ENCODE measurements at regions not wholly inside any gene's neighbourhood (a gene's known extent, or its start where the extent isn't known, plus 50 kb on each side); places are given as distances from the start of the nearest gene placed in this dataset.

GRCh38 chr21:35328856-35329455 lies 279.9 kb upstream of the RUNX1 start:
- no peak for DNase-seq

- DNase-seq, result no peak
These were observed 277.6 kb upstream of the RUNX1 start for GRCh38 chr21:35326677-35327076.

GRCh38 chr21:35325953-35326352 lies 276.9 kb upstream of the RUNX1 start:
- no peak for DNase-seq

- no peak for DNase-seq
These were observed 275.5 kb upstream of the RUNX1 start for GRCh38 chr21:35324372-35325220.

DNA sequence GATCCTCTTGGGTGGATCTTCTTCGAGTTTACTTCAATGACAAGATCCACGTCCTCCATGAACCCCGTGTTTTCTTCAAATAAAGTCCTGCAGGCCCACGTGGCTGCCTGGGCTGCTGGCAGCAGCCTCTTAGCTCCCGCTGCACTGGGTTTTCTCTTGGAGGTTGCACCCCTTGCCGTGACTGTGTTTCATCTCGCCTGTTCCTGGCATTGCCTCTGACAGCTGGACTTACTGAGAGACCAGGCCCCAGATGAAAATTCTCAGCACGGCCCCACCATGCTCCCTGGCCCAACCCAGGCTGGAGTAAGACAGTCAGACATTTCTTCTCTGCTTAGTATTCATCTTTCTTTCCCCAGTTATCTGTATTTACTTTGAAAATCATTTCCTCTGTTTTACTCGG lies 274.8 kb upstream of the RUNX1 start:
- no peak for DNase-seq

- DNase-seq, result no peak
These were observed 272.5 kb upstream of the RUNX1 start for GRCh38 chr21:35321322-35322200.

GRCh38 chr21:35319684-35320283 lies 270.7 kb upstream of the RUNX1 start:
- DNase-seq, result no peak

DNA sequence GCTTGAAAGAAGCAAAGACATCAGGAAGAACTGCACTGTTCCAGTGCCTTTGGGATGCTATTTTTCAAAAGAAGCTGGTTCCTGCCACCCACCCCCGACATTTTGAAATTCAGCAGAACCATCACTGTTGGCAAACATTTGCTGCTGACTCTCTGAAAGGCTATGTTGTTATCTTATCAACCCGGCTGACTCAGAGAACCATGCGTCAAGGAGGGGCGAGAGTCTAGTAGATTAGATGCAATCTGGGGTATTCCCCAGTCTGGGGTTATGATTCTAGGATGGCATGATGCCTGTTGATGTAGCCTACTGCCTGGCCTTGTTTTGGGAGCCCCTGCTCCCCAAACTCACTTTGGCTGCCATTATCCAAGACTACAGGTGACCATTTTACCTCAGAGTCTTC lies 267.8 kb upstream of the RUNX1 start:
- no peak for DNase-seq

DNA sequence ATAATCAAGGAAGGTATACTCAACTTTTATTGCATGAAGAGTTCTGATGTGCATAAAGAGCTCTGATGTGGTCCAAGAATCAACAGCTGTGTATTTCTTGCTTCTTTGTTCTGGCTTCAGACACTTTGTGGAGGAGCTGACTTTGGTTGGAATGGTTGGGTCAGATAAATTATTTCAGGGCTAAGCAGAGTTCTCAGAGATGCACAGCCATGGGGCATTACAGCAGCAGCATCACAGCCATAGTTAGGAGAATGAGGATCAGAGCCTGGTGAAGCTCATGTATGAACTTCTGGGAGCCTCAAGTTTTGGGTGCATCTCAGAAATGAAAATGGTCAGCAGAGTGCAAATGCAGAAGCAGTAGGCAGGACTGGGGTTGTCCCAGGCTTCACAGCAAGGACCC lies 267.4 kb upstream of the RUNX1 start:
- no peak for DNase-seq

DNA sequence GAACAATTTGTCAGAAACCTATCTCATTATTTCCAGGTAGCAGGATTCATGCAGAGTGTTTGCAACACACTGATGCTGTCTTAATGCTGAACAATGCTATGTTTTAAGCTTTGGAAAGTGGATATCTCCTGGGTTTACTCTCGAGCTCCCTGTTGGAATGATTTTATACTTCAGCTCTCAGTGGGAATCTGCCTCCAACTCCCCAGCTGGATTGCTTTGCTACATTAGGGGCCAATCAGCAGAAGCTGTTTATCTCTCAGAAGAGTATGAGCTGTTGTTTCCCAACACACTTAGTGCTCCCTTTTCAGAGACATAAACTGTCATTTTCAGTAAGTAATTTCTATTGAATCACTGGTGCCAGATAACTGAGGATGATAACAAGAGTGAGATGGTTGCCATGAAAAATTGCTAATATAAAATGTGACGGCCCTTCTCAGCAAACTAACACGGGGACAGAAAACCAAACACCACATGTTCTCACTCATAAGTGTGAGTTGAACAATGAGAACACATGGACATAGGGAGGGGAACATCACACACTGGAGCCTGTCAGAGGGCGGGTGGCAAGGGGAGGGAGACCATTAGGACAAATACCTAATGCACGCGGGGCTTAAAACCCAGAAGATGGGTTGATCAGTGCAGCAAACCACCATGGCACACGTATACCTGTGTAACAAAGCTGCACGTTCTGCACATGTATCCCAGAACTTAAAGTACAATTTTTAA lies 265.9 kb upstream of the RUNX1 start:
- no peak for DNase-seq

DNA sequence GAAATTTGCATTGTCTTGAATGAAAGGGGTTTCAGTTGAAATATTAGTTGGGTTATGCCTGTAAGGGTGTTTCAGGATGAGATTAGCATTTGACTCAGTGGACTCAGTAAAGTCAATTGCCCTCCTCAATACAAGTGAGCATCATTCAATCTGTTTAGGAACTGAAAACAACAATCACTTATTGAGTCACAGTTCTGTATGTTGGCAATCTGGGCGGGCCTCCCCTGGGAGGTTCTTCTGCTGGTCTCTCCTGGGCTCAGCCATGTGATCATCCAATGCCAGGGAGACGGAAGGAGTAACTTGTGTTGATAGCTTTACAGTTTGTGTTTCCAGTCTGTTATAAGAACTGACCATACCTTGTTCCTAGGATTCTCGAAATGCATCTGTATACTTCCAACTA lies 262.9 kb upstream of the RUNX1 start:
- DNase-seq, result no peak

DNA sequence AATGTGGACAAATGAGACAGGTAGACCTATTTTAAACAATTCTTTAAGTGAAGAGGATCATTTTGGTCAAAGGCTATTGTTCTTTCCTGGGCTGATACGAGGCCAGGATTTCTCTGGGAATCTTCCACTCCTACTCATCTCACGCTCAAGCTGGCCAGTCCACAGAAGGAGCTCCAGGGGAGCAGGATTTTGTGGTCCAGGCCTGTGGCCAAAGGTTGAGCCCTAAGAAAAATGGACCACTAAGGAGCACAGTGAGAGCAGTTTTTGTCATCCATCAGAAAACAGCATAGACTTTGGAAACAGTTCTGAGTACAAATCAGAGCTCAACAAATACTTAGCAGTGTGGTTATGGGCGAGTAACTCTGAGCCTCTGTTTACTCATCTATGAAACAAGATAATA lies 260.2 kb upstream of the RUNX1 start:
- no peak for DNase-seq

DNA sequence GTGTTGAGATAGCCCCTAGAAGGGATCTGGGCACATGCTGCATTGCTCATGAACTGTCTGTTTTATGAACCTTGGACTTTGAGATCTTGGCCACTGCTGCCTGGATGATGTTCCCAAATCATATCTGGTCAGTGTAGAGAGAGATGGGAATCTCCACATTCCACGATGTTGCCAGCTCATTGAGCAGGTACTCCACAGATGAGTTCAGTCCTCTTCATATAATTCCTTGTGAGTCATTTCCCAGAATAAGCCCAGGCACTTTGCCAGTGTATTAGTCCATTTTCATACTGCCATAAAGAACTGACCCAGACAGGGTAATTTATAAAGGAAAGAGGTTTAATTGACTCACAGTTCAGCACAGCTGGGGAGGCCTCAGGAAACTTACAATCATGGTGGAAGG lies 254.0 kb upstream of the RUNX1 start:
- DNase-seq, result no peak

- DNase-seq, result no peak
These were observed 249.7 kb upstream of the RUNX1 start for GRCh38 chr21:35298757-35299156.

GRCh38 chr21:35297665-35298064 lies 248.6 kb upstream of the RUNX1 start:
- no peak for DNase-seq

GRCh38 chr21:35294231-35294898 lies 245.3 kb upstream of the RUNX1 start:
- no peak for DNase-seq

DNA sequence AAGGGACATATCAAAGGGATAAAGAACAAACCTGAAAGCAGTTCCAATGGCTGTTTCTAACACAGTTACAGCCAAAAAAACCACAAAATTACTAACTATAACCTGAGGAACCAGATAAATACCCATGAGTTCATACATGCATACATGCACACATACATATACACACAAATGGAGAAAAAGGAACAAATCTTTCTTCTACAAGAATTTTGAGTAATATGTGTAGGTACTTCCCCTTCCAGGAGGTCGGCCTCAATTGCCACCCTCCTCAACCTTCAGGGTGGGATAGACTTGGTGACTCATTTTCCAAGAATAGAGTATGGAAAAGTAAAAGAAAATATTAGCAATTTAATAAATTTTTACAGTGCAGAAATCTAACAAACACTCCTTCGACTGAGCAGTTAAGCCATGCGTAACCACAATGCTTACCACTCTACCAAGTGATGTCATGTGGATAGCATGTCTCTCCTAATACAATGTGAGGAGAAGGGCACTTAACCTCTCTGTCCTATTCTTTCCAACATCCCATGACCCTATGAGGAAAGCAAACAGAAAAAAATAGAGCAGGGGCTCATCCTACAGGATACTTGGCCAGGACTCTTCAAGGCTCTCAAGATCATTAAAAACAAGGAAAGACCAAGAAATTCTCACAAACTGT lies 243.0 kb upstream of the RUNX1 start:
- no peak for DNase-seq

DNA sequence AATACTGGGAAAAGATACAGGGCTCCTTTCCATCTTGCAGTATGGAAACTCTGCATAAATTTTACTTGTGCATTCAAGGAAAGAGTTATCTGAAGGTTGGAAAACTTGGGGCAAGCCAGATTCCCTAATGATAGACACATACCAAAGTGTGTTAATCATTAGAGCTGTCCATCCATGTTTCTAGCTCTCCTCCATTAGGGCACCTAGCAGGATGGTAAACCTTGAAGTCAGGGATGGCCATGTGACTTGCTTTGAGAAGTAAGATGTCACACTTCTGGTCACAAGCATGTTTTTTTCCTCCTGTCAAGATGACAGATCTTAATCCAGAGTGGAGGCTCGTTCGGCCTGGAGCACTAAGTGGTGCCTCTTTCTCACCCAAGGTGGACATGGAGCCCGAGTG lies 241.9 kb upstream of the RUNX1 start:
- no peak for DNase-seq

GRCh38 chr21:35288238-35288637 lies 239.1 kb upstream of the RUNX1 start:
- DNase-seq, result no peak

DNA sequence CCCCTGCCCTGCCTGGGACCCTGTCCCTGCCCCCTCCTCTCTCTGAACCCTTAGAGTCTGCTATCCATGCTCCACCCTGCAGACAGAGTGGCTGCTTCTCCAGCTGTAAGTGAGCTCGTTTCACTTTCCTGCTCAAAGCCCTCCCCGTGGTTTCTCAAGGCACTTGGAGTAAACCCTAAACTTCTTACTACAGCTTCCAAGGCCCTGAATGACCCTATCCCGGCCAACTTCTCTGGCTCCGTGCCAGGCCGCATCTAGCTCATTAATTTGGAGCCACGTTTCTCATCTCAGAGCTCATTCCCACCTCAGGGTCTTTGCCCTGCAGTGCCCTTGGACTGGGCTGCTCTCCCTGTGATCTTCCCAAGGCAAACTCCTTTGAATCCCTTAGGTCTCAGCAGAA lies 235.1 kb upstream of the RUNX1 start:
- DNase-seq, result no peak

DNA sequence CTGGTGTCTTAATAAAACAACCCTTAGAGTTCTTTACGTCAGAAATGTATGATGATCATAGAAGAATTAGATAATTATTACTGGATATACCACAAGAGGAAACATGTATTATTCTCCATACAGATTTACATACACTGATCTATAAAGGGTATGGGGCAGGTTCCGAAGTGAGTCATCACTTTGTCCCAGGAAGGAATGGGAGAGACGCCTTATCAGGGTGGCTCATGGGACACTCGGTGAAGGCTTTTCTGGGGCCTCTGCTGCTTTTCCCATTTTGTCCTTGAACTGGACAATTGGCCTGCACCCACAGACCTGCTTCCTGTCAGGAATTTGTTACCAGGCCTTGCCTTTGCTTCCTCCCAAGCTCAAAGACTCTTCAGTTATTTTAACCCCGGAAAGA lies 233.8 kb upstream of the RUNX1 start:
- DNase-seq, result no peak

DNA sequence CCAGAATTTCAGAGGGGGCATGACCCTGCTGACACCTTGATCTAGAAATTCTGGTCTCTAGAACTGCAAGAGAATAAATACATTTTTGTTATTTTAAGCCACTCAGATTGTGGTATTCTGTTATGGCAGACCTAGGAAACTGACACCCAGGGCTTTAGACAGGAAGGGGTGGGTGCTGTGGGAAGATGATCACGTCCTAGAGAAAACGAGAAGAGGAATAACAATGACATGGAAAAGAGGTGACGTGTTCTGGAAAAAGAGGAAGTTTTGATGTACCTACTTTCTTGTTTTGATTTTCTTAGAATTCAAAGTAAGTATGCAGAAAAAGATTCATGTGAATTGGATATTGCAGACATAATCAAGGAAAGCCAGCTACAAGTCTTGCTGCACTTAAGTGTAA lies 232.9 kb upstream of the RUNX1 start:
- no peak for DNase-seq
